Liver (tissue), 8 donors: ENCODE measurements at regions not wholly inside any gene's neighbourhood (a gene's known extent, or its start where the extent isn't known, plus 50 kb on each side); places are given as distances from the start of the nearest gene placed in this dataset.

Experiments used
- DNase-seq: peaks from one replicate; pipeline ENCODE4 v3.0.0-alpha.2; 2017; ENCODE audit warnings: low spot score
- H3K27ac ChIP-seq, 2 donors: one replicate each; pipeline ENCODE4 v1.7.0; 2013; ENCODE audit warnings: inconsistent platforms in 2 of 2, low read length in 2 of 2, control low read depth in 1 of 2, low read depth in 1 of 2, mild to moderate bottlenecking in 1 of 2
- H3K27me3 ChIP-seq, 4 donors: one replicate each; pipeline versions ENCODE4 v1.6.1 to v1.7.0; 2013; ENCODE audit warnings: low read length in 3 of 4, inconsistent platforms in 1 of 4, mild to moderate bottlenecking in 1 of 4, moderate library complexity in 1 of 4; ENCODE audit not compliant: control insufficient read depth in 4 of 4, insufficient read depth in 4 of 4
- H3K36me3 ChIP-seq, 4 donors: one replicate each; pipeline versions ENCODE4 v1.6.1 to v1.7.0; 2013; ENCODE audit warnings: low read length in 3 of 4, mild to moderate bottlenecking in 3 of 4, low read depth in 1 of 4, moderate library complexity in 1 of 4; ENCODE audit not compliant: control insufficient read depth in 4 of 4, insufficient read depth in 3 of 4
- H3K4me1 ChIP-seq, 4 donors: one replicate each; pipeline versions ENCODE4 v1.6.1 to v1.7.0; 2013; ENCODE audit warnings: low read length in 3 of 4, mild to moderate bottlenecking in 3 of 4, moderate library complexity in 1 of 4; ENCODE audit not compliant: control insufficient read depth in 4 of 4, insufficient read depth in 4 of 4
- H3K4me3 ChIP-seq, 3 donors: one replicate each; pipeline versions ENCODE4 v1.6.1 to v1.7.0; 2013; ENCODE audit warnings: low read length in 3 of 3, control low read depth in 1 of 3, low read depth in 1 of 3, mild to moderate bottlenecking in 1 of 3
- H3K9ac ChIP-seq, 2 donors: one replicate each; pipeline ENCODE4 v1.7.0; 2013; ENCODE audit warnings: low read length in 2 of 2, mild to moderate bottlenecking in 2 of 2, moderate library complexity in 2 of 2, control low read depth in 1 of 2, low read depth in 1 of 2
- H3K9me3 ChIP-seq, 4 donors: one replicate each; pipeline versions ENCODE4 v1.6.1 to v1.7.0; 2013; ENCODE audit warnings: low read length in 3 of 4; ENCODE audit not compliant: control insufficient read depth in 4 of 4
- ATF3 ChIP-seq: IDR thresholded peaks from 2 replicates; pipeline ENCODE4 v1.6.1; 2016; ENCODE audit warnings: antibody characterized with exemption
- CTCF ChIP-seq: fragments of 150-350 bp; IDR thresholded peaks from 2 replicates; pipeline ENCODE4 v1.5.1; 2017; ENCODE audit warnings: improper control_type of control experiment, low read depth, low read length; ENCODE audit not compliant: missing input control
- EGR1 ChIP-seq, 2 donors: IDR thresholded peaks; 2 replicates each; pipeline ENCODE4 v1.6.1; 2016 to 2018; ENCODE audit warnings: antibody characterized with exemption in 2 of 2, low read depth in 2 of 2
- FOXA2 ChIP-seq: IDR thresholded peaks from 2 replicates; pipeline ENCODE4 v1.6.1; 2016; ENCODE audit warnings: antibody characterized with exemption
- GABPA ChIP-seq, 2 donors: IDR thresholded peaks in 1 of 2; conservative IDR thresholded peaks in 1 of 2; 2 replicates each; pipeline ENCODE4 v1.6.1; 2016; ENCODE audit warnings: antibody characterized with exemption in 2 of 2, mild to moderate bottlenecking in 1 of 2, moderate library complexity in 1 of 2
- JUND ChIP-seq, 2 donors: IDR thresholded peaks; 2 replicates each; pipeline ENCODE4 v1.6.1; 2016; ENCODE audit warnings: antibody characterized with exemption in 2 of 2
- NR2F2 ChIP-seq: IDR thresholded peaks from 2 replicates; pipeline ENCODE4 v1.6.1; 2016; ENCODE audit warnings: antibody characterized with exemption
- RAD21 ChIP-seq, 2 donors: IDR thresholded peaks; 2 replicates each; pipeline ENCODE4 v1.6.1; 2016; ENCODE audit warnings: antibody characterized with exemption in 2 of 2, mild to moderate bottlenecking in 2 of 2
- SP1 ChIP-seq: IDR thresholded peaks from 2 replicates; pipeline ENCODE4 v1.6.1; 2018; ENCODE audit warnings: antibody characterized with exemption, mild to moderate bottlenecking
- TAF1 ChIP-seq: conservative IDR thresholded peaks from 2 replicates; pipeline ENCODE4 v1.6.1; 2016; ENCODE audit warnings: antibody characterized with exemption, mild to moderate bottlenecking
- ZBTB33 ChIP-seq: IDR thresholded peaks from 2 replicates; pipeline ENCODE4 v1.6.1; 2016; ENCODE audit warnings: antibody characterized with exemption
- WGBS: extraction: QIAGEN DNeasy Blood & Tissue Kit; methylation state at CpG from one replicate; pipeline ENCODE4 v1.1.7; 2013; 5-methylcytosine and 5-hydroxymethylcytosine counted together
- donor health status: healthy.
- donor health status: healthy.
- donor health status: healthy.
- donor health status: healthy.
- donor health status: healthy.

- WGBS: 13% methylated on average over 1 of the region's 1 CpG
Observed at GRCh38 chr4:79788884-79789283, 284.1 kb downstream of the ANTXR2 start.

GRCh38 chr4:79780129-79780528 is 292.9 kb downstream of the ANTXR2 start:
- H3K9ac ChIP-seq: no peak overlapping the region
- no peaks in the 10 kb centered on the region for H3K9me3 ChIP-seq
- H3K4me1 ChIP-seq: no peaks in the 10 kb centered on the region
- no peak for DNase-seq
- TF ChIP-seq FOXA2: no peak
- no peak for TF ChIP-seq RAD21 (IDR thresholded peaks at IDR 0.05)
- no peak for TF ChIP-seq ATF3
- TF ChIP-seq ZBTB33: no peak
- no peak for TF ChIP-seq SP1
- TF ChIP-seq CTCF: no peak
- no peak for TF ChIP-seq EGR1 (IDR thresholded peaks at IDR 0.05; ENCODE audit: low read depth in 2 of 2)
- no peak for TF ChIP-seq GABPA (IDR thresholded peaks at IDR 0.05 in 1 of 2, conservative IDR thresholded peaks at IDR 0.05 in 1 of 2)
- no peak overlapping the region for H3K27ac ChIP-seq
- no peaks in the 10 kb centered on the region for H3K36me3 ChIP-seq
- no peaks in the 10 kb centered on the region for H3K27me3 ChIP-seq
- no peak overlapping the region for H3K4me3 ChIP-seq

More at GRCh38 chr4:79788884-79789283, 284.1 kb downstream of the ANTXR2 start:
- Histone ChIP-seq H3K27ac (no peak overlapping the region), H3K27me3 (no peaks in the 10 kb centered on the region), H3K9me3 (peaks cover 0 to 4% (median 0%) of the 10 kb centered on the region in 4 donors), H3K4me3 (no peak overlapping the region), H3K36me3 (no peaks in the 10 kb centered on the region), H3K9ac (no peak overlapping the region), H3K4me1 (no peaks in the 10 kb centered on the region)
- DNase-seq: no peak
- TF ChIP-seq TAF1: no peak

- Histone ChIP-seq H3K27me3 (no peaks in the 10 kb centered on the region), H3K9ac (no peak overlapping the region), H3K27ac (no peak overlapping the region), H3K9me3 (peaks cover 0 to 5% (median 1%) of the 10 kb centered on the region in 4 donors), H3K36me3 (no peaks in the 10 kb centered on the region), H3K4me3 (no peak overlapping the region), H3K4me1 (no peaks in the 10 kb centered on the region)
- DNase-seq: no peak
- TF ChIP-seq TAF1 (no peak), SP1 (no peak), RAD21 (IDR thresholded peaks at IDR 0.05) (no peak), JUND (IDR thresholded peaks at IDR 0.05) (no peak), NR2F2 (no peak)
Observed at GRCh38 chr4:79772510-79772909, 300.5 kb downstream of the ANTXR2 start.
